CD1c-positive myeloid dendritic cell (primary cell): ENCODE measurements at regions not wholly inside any gene's neighbourhood (a gene's known extent, or its start where the extent isn't known, plus 50 kb on each side); places are given as distances from the start of the nearest gene placed in this dataset.
"Not testable (repeated sequence)": the region's sequence is repeated elsewhere in the genome, so short reads cannot be mapped to it uniquely, and the experiment has no call there.

Experiments
- DNase-seq: peaks from one replicate; pipeline ENCODE4 v3.0.0-alpha.2; 2016; ENCODE audit errors: extremely low spot score

GRCh38 chr4:170190265-170190664 lies 100.5 kb upstream of the AADAT start:
- DNase-seq: no peak

GRCh38 chr4:170170861-170171260 lies 81.1 kb upstream of the AADAT start:
- no peak for DNase-seq

GRCh38 chr4:170169699-170170098 lies 79.9 kb upstream of the AADAT start:
- no peak for DNase-seq

GRCh38 chr4:170167678-170168077 lies 77.9 kb upstream of the AADAT start:
- no peak for DNase-seq

GRCh38 chr4:170166193-170166592 lies 76.4 kb upstream of the AADAT start:
- DNase-seq: not testable (repeated sequence)

GRCh38 chr4:170162416-170162815 lies 72.7 kb upstream of the AADAT start:
- DNase-seq: no peak

GRCh38 chr4:170157670-170158069 lies 67.9 kb upstream of the AADAT start:
- DNase-seq: no peak

- DNase-seq: no peak
These were observed 55.4 kb upstream of the AADAT start for GRCh38 chr4:170145120-170145519.

- DNase-seq: no peak
These were observed 50.0 kb upstream of the AADAT start for GRCh38 chr4:170139764-170140163.
